Posterior cingulate gyrus (tissue), 11 donors: ENCODE measurements at regions not wholly inside any gene's neighbourhood (a gene's known extent, or its start where the extent isn't known, plus 50 kb on each side); places are given as distances from the start of the nearest gene placed in this dataset.
"Not testable (repeated sequence)": the region's sequence is repeated elsewhere in the genome, so short reads cannot be mapped to it uniquely, and the experiment has no call there.

Source experiments
- DNase-seq, 10 donors: peaks; one replicate each; pipeline versions ENCODE4 v3.0.0 to v3.0.0-alpha.2; 2020 to 2021; ENCODE audit warnings: mixed read lengths in 3 of 10
- intact Hi-C: fragments of 100-400 bp; cut with DNase I; formaldehyde crosslinking; loops from one replicate; pipeline ENCODE4 v1.15.1; 2023

- DNase-seq, result no peak
- intact Hi-C loops, result no loop called here
Observed at GRCh38 chr13:66237411-66238062, 992.6 kb downstream of the PCDH9 start.

GRCh38 chr13:66234159-66234558 is 996.0 kb downstream of the PCDH9 start:
- intact Hi-C loops, result no loop called here
- DNase-seq, result no peak

GRCh38 chr13:66231958-66232357 is 998.2 kb downstream of the PCDH9 start:
- intact Hi-C loops, DNase-seq: not testable (repeated sequence)

DNA sequence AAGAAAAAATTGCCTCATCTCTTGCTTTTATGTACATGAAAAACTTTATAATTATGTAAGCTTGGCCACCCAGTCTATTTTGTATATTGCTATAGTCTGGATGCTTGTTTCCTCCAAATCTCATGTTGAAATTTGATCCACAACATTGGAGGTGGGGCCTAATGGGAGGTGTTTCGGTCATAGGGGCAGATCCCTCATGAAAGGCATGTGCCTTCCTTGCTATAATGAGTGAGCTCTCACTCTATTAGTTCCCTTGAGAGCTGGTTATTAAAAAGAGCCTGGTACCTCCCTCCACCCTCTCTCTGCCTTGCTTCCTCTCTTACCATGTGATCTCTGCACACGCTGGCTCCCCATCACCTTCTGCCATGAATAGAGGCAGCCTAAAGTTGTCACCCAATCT is 1005.1 kb downstream of the PCDH9 start:
- DNase-seq, result no peak
- intact Hi-C loops, result no loop called here

DNA sequence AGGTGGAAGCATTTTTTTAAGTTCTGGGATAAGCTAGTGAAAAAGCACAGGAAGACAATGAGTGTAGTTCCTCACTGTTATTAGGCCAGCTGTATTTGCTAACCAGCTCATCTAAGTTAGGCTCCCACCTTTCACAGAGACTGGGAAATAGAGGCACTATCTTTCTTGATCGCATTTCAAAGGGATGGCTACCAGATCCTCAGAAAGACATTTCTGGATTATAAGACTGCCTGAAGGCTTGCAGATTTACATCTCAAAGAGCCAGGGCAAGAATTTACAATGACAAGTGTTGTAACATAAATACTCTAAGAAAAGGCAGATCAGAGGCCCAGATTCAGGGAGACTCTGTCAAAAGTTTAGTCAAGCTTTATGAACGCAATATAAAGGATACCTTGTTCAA is 1005.5 kb downstream of the PCDH9 start:
- intact Hi-C loops, result no loop called here
- no peak for DNase-seq

DNA sequence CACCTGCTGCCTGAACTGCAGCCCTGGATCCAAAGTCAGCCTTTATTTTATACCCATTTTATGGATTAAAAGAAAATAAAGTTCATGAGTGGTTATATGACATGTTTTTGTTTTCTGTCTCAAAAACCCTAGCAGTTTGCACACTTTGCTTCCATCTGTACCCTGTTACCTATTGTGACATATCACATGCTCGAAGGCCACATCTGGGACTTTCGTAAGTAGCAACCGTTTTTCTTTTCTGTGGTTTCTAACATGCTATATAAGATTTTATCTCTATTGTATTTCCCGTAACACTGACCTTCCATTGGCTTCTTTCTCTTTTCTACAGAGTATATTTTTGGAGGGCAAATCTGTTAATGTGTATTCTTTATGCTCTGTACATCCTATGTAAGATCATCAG is 1007.2 kb downstream of the PCDH9 start:
- intact Hi-C loops, result no loop called here
- no peak for DNase-seq

GRCh38 chr13:66222127-66222526 is 1008.0 kb downstream of the PCDH9 start:
- no peak for DNase-seq
- intact Hi-C loops, result no loop called here

- intact Hi-C loops, result no loop called here
- no peak for DNase-seq
Observed at GRCh38 chr13:66219506-66219905, 1010.6 kb downstream of the PCDH9 start.

- intact Hi-C loops, result no loop called here
- no peak for DNase-seq
Observed at GRCh38 chr13:66218583-66218982, 1011.6 kb downstream of the PCDH9 start.

DNA sequence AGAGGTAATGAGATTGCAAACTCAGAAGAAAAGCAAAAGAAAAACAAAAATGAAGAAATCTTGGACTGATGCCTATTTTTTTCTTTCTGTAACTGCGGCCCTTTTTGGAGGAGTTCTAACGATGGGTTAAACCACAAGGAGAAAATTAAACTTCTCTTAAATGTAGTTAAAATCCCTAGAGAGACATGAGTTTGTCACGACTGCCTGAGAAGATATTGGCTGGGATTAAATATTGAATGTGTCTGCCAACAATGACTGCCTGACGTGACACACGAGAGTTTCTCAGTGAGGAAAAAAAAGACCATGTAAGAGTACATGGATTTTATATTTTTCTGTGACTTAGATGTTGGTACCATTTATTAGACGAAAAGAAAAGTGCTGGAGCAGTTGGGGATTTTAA is 1013.4 kb downstream of the PCDH9 start:
- DNase-seq, result no peak
- intact Hi-C loops, result no loop called here

DNA sequence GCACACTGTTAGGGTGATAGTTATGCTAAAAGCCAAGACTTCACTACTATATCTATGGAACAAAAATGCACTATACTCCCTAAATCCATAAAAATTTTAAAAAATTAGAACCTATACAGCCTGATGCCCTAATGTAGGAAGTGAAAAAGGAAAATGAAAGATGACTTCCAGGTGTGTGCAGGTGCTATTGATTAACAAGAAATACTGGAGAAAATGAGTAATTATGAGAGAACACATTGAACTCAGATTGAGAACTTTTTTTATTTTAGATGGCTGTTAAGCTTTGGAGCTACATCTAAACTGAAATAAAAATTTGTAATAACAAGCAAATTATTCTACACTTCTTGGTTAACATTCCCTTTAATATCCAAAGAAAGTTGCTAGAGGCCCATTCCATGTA is 1015.7 kb downstream of the PCDH9 start:
- intact Hi-C loops, result no loop called here
- no peak for DNase-seq

DNA sequence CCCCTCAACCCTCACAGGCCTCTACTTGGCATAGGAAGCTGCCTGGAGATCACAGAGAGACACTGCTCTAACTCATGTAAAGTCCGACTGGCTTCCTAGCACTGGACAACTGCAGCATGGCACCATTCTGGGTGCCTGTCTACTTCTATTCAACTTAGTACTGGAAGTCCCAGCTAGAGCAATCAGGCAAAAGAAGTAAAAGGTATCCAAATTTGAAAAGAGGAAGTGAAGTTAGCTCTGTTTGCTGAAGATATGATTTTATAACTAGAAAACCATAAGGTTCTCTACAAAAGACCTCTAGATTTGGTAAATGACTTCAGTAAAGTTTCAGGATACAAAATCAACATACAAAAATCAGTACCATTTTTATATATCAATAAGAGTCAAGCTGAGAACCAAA is 1017.6 kb downstream of the PCDH9 start:
- intact Hi-C loops, result no loop called here

GRCh38 chr13:66210677-66211076 is 1019.5 kb downstream of the PCDH9 start:
- intact Hi-C loops, result no loop called here
- DNase-seq, result no peak

More for the DNA sequence above, 1017.6 kb downstream of the PCDH9 start:
- DNase-seq, result no peak

DNA sequence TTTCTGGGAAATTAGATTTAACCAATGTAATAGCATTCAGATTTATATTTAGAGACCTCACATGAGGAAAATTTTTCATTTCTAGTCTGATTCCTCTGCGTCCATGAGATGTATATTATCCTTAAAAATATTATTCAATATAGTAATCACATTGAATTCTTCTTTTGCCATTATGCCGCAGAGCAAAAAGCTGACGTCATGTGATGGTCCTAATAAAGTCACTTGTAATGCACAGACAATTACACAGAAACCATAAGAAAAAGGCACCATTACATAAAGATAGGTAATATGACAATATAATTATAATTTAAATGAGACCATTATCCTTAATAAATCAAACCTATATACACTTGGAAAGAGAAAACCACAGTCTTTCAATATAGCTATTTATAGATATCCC is 1021.5 kb downstream of the PCDH9 start:
- intact Hi-C loops, result no loop called here
- no peak for DNase-seq

GRCh38 chr13:66207610-66208009 is 1022.5 kb downstream of the PCDH9 start:
- intact Hi-C loops, result no loop called here
- DNase-seq, result no peak

- intact Hi-C loops, result no loop called here
- no peak for DNase-seq
Observed at GRCh38 chr13:66205807-66206206, 1024.3 kb downstream of the PCDH9 start.

GRCh38 chr13:66200555-66200954 is 1029.6 kb downstream of the PCDH9 start:
- intact Hi-C loops, result no loop called here
- DNase-seq, result no peak

GRCh38 chr13:66195238-66195637 is 1034.9 kb downstream of the PCDH9 start:
- intact Hi-C loops, result no loop called here
- DNase-seq, result no peak

DNA sequence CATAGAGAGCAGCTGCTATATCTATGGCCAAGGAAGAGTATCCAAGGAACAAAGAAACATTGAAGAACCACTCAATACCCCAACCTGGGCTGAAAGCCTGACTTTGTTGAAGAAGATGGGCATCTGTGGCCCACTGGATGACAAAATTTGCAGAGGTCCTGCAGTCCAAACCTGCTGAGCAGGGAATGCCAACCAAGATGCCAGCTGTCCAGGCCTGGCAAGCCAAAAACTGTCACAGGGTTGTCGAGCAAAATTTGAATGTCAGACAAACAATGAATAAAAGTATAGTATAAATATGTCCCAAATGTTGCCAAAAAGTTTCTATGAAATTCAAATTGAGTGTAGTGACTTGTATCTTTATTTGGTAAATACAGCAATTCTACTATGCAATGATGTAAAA is 1040.2 kb downstream of the PCDH9 start:
- intact Hi-C loops, result no loop called here
- peak in 1 of 10 donors; percentile 25 for DNase-seq

- peak in 1 of 10 donors; percentile 26 for DNase-seq
- intact Hi-C loops, result no loop called here
Observed at GRCh38 chr13:66180836-66181235, 1049.3 kb downstream of the PCDH9 start.

DNA sequence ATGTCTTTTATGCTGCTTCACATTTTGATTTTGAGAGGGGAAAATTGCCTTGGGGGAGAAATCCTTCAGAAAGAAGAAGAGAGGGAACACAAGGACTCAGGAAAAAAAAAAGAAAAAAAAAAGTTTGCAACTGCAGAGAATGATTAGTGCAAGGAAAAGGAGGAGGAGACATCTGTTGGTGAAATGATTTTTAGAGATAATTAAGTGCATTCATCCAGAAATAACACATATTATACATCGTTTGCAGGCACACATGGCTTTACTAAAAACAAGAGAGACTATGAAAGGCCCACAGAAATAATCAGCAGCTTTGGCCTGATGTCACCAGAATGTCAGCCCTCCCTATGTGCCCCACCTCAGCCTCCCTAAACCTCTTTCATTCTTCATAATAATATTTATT is 1058.2 kb downstream of the PCDH9 start:
- no peak for DNase-seq
- intact Hi-C loops, result no loop called here

DNA sequence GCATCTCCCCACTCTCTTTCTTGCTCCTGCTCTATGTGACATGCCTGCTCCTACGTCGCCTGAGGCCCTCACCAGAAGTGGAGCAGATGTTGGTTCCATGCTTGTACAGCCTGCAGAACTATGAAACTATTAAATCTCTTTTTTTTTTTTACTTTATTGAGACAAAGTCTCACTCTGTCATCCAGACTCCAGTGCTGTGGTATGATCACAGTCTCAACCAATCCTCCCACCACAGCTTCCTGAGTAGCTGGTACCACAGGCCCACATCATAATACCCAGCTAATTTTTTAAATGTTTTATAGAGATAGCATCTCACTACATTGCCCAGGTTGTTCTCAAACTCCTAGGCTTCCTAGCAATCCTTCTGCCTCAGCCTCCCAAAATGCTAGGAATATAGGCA is 1067.7 kb downstream of the PCDH9 start:
- intact Hi-C loops, result no loop called here
- no peak for DNase-seq

DNA sequence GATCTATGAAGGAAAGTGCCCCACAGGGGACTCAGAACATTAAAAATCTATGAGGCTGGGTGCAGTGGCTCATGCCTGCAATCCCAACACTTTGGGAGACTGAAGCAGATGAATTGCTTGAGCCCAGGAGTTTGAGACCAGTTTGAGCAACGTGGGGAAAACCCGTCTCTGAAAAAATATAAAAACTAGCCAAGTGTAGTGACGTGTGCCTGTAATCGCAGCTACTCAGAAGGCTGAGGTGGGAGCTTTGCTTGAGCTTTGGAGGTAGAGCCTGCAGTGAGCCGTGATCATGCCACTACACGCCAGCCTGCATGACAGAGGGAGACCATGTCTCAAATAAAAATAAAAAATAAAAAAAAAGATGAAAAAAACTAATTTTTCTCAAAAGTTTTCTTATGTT is 1070.6 kb downstream of the PCDH9 start:
- DNase-seq, result no peak
- intact Hi-C loops, result no loop called here
